GM12874 (cell line): ENCODE measurements at regions not wholly inside any gene's neighbourhood (a gene's known extent, or its start where the extent isn't known, plus 50 kb on each side); places are given as distances from the start of the nearest gene placed in this dataset.

Experiments
- CTCF ChIP-seq: IDR thresholded peaks from 2 replicates; pipeline ENCODE4 v1.5.1; 2011; ENCODE audit warnings: low read depth, mild to moderate bottlenecking, control low read depth, low read length, moderate library complexity; ENCODE audit not compliant: insufficient read depth

- no peak for TF ChIP-seq CTCF
Measured at GRCh38 chr11:15725246-15725645, 610.5 kb downstream of the INSC start.

DNA sequence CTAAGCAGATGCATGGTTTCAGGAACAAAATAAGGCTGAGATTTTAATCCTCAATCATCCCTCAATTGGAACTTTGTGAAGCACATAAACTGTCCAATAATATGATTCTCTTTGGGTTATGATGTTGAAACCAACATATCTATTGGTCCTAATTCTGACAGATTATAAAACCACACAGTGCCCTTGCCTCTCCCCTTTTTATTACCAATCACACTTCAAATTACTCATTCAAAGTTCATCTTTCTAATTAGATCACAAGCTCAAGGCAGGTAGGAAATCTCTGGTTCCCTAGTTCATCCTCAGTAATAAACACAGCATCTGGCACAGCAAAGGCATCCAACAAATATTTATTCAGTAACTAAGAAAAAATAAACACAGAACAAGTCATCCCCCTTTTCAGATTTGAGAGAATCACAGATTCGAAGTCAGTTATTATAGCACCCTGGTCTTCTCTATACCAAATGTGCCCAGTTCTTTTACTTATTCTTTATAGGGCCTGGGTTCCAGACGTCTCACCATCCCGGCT, 611.6 kb downstream of the INSC start:
- TF ChIP-seq CTCF, result no peak

DNA sequence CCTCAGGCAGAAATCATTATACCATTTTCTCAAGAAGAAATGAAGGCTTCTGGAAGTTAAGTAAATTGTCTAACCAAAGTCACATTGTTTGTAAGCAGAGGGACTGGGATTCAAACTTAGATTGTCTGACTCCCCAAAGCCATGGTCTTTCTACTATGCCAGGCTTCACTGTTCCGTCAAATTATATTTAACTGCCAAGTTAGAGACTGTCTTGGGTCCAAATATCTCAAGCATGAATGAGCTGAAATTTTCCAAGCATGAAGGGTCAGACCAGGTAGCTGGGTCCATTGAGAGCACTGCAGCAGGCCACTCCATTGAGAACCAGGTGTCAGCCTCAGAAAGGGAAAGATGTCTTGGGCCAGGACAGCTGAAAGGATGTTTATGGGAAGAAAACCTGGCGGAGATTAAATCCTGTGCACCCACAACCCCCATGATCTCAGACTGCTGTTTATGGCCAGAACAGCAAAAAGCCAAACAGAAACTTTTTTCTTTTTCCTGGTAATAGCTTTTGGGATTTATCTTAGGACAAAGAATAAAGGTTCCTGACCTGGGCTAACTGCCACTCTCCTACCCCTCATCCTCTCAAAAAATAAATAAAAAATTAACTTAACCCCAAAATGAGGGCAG, 612.3 kb downstream of the INSC start:
- TF ChIP-seq CTCF, result no peak

DNA sequence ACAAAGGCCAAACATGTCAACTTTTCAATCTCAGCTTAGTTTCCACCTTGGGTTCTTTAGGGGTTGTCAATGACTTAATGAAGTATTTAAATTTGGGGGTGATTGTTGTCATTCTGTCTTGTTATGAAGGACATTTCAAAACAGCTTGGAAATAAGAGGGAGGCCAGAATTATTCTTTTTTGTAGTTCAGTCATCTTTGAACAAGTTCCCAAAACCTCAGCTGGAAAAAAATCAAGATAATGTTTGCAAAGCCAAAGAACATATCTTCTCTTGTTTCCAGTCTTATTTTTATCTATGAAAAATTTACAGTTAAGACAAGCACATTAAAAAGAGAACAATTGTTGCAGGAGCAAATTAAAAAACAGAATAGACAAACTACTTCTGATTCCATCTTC, 612.8 kb downstream of the INSC start:
- no peak for TF ChIP-seq CTCF

- no peak for TF ChIP-seq CTCF
Measured at GRCh38 chr11:15728207-15728606, 613.5 kb downstream of the INSC start.

DNA sequence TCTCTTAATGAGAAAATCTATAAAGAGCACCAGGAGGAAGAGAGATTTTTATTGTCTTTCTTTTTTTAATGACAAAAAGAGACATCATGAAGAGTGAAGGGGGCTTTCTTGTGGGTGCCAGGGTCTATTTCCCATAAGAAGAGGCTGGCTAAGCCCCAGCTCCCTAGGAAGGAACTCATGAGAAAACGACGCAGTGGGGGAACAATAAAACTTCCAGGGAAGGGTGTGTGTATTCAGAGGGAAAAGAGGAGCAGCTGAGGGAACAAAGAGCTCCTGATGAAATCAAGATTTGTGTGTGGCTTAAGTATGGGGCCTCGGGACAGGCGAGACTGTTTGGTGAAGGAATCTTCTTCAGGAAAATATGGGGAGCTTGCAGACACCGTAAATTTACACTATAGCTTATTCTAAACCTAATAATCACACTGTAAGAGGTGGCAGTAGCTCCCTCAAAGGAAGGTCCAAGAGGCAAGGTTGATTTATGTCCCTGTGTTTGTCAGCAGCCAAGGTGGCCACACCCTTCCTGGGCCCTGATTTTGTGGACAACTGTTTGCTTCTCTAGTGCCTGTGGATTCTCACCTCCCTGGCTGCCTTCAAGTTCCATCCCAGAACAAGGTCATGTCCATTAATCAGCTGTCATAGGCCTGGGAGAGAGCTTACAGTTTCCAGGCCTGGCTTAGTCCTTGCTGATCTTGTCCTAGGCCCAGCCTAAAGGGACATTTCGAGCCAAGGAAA, 615.7 kb downstream of the INSC start:
- no peak for TF ChIP-seq CTCF

GRCh38 chr11:15730995-15731385, 616.3 kb downstream of the INSC start:
- TF ChIP-seq CTCF, result no peak
